Stimulated activated CD8-positive, alpha-beta memory T cell treated with anti-CD3 and anti-CD28 coated beads, Interleukin-12 subunit alpha, Interleukin-12 subunit beta, amount 100 ng/mL, for 1 hour (primary cell): ENCODE measurements at regions not wholly inside any gene's neighbourhood (a gene's known extent, or its start where the extent isn't known, plus 50 kb on each side); places are given as distances from the start of the nearest gene placed in this dataset.

ENCODE experiments used
- DNase-seq: peaks from one replicate; pipeline ENCODE4 v3.0.0-alpha.2; 2020; ENCODE audit warnings: low read depth

- no peak for DNase-seq
Observed at GRCh38 chr9:84456527-84456926, 116.0 kb upstream of the SLC28A3 start.

GRCh38 chr9:84460695-84461094 lies 120.1 kb upstream of the SLC28A3 start:
- no peak for DNase-seq

GRCh38 chr9:84463272-84463671 lies 122.7 kb upstream of the SLC28A3 start:
- DNase-seq: no peak

- DNase-seq: no peak
Observed at GRCh38 chr9:84466580-84467285, 126.2 kb upstream of the SLC28A3 start.

GRCh38 chr9:84471816-84472215 lies 131.3 kb upstream of the SLC28A3 start:
- DNase-seq: no peak

- DNase-seq: no peak
Observed at GRCh38 chr9:84478996-84479395, 138.4 kb upstream of the SLC28A3 start.

- no peak for DNase-seq
Observed at GRCh38 chr9:84480071-84480470, 139.5 kb upstream of the SLC28A3 start.

- DNase-seq: no peak
Observed at GRCh38 chr9:84481231-84481630, 140.7 kb upstream of the SLC28A3 start.

- DNase-seq: no peak
Observed at GRCh38 chr9:84481636-84482218, 141.2 kb upstream of the SLC28A3 start.

- no peak for DNase-seq
Observed at GRCh38 chr9:84482607-84483006, 142.0 kb upstream of the SLC28A3 start.

GRCh38 chr9:84484172-84484571 lies 143.6 kb upstream of the SLC28A3 start:
- no peak for DNase-seq

GRCh38 chr9:84485539-84485938 lies 145.0 kb upstream of the SLC28A3 start:
- DNase-seq: no peak

GRCh38 chr9:84486663-84487062 lies 146.1 kb upstream of the SLC28A3 start:
- no peak for DNase-seq

GRCh38 chr9:84490206-84490841 lies 149.8 kb upstream of the SLC28A3 start:
- DNase-seq: no peak

- no peak for DNase-seq
Observed at GRCh38 chr9:84490842-84491325, 150.3 kb upstream of the SLC28A3 start.

GRCh38 chr9:84492366-84493159 lies 152.0 kb upstream of the SLC28A3 start:
- DNase-seq: no peak

GRCh38 chr9:84493284-84493947 lies 152.9 kb upstream of the SLC28A3 start:
- no peak for DNase-seq

GRCh38 chr9:84499969-84500582 lies 159.5 kb upstream of the SLC28A3 start:
- no peak for DNase-seq

- DNase-seq: no peak
Observed at GRCh38 chr9:84500826-84501225, 160.3 kb upstream of the SLC28A3 start.

- DNase-seq: no peak
Observed at GRCh38 chr9:84501587-84501986, 161.0 kb upstream of the SLC28A3 start.

- DNase-seq: no peak
Observed at GRCh38 chr9:84502066-84502465, 161.5 kb upstream of the SLC28A3 start.

GRCh38 chr9:84504360-84504759 lies 163.8 kb upstream of the SLC28A3 start:
- no peak for DNase-seq
